ENCODE measurements at regions not wholly inside any gene's neighbourhood (a gene's known extent, or its start where the extent isn't known, plus 50 kb on each side); places are given as distances from the start of the nearest gene placed in this dataset.

- H3K4me1 ChIP-seq: no peaks in the 10 kb centered on the region
- H3K9ac ChIP-seq (ENCODE audit: low read depth in 2 of 2, low read length in 2 of 2): no peak overlapping the region
- no peaks in the 10 kb centered on the region for H3K36me3 ChIP-seq
- no peak for TF ChIP-seq CTCF (IDR thresholded peaks at IDR 0.05)
- H3K9me3 ChIP-seq: no peaks in the 10 kb centered on the region
- intact Hi-C loops (cut with DNase I): no loop called here
- no peak for DNase-seq
- H3K27me3 ChIP-seq: no peaks in the 10 kb centered on the region
- H3K4me3 ChIP-seq: no peak overlapping the region
- H3K27ac ChIP-seq: no peak overlapping the region
Observed at GRCh38 chr18:79606621-79607331, 72.8 kb upstream of the CTDP1 start.

- no peak for DNase-seq
- no peaks in the 10 kb centered on the region for H3K27me3 ChIP-seq
- no peak for TF ChIP-seq CTCF (IDR thresholded peaks at IDR 0.05)
- no peaks in the 10 kb centered on the region for H3K36me3 ChIP-seq
- H3K27ac ChIP-seq: no peak overlapping the region
- H3K9me3 ChIP-seq: no peaks in the 10 kb centered on the region
- H3K4me3 ChIP-seq: no peak overlapping the region
- H3K4me1 ChIP-seq: no peaks in the 10 kb centered on the region
- H3K9ac ChIP-seq (ENCODE audit: low read depth in 2 of 2, low read length in 2 of 2): no peak overlapping the region
- intact Hi-C loops (cut with DNase I): no loop called here
Observed at GRCh38 chr18:79607361-79607952, 72.1 kb upstream of the CTDP1 start.

GRCh38 chr18:79608069-79608468 is 71.5 kb upstream of the CTDP1 start:
- no peak overlapping the region for H3K9ac ChIP-seq (ENCODE audit: low read depth in 2 of 2, low read length in 2 of 2)
- no peak overlapping the region for H3K4me3 ChIP-seq
- no peaks in the 10 kb centered on the region for H3K27me3 ChIP-seq
- no peak for TF ChIP-seq CTCF (IDR thresholded peaks at IDR 0.05)
- intact Hi-C loops (cut with DNase I): no loop called here
- DNase-seq: no peak
- no peak overlapping the region for H3K27ac ChIP-seq
- H3K9me3 ChIP-seq: no peaks in the 10 kb centered on the region
- H3K36me3 ChIP-seq: no peaks in the 10 kb centered on the region
- no peaks in the 10 kb centered on the region for H3K4me1 ChIP-seq

GRCh38 chr18:79608535-79608934 is 71.1 kb upstream of the CTDP1 start:
- no peaks in the 10 kb centered on the region for H3K27me3 ChIP-seq
- no peak for DNase-seq

GRCh38 chr18:79608999-79609461 is 70.6 kb upstream of the CTDP1 start:
- no peaks in the 10 kb centered on the region for H3K4me1 ChIP-seq
- TF ChIP-seq CTCF (IDR thresholded peaks at IDR 0.05): no peak
- DNase-seq: no peak
- H3K9me3 ChIP-seq: no peaks in the 10 kb centered on the region
- no peak overlapping the region for H3K9ac ChIP-seq (ENCODE audit: low read depth in 2 of 2, low read length in 2 of 2)
- H3K27me3 ChIP-seq: no peaks in the 10 kb centered on the region
- H3K4me3 ChIP-seq: no peak overlapping the region
- H3K27ac ChIP-seq: no peak overlapping the region
- intact Hi-C loops (cut with DNase I): no loop called here
- no peaks in the 10 kb centered on the region for H3K36me3 ChIP-seq

More at GRCh38 chr18:79608535-79608934, 71.1 kb upstream of the CTDP1 start:
- H3K4me3 ChIP-seq: no peak overlapping the region
- no peak overlapping the region for H3K27ac ChIP-seq
- no peaks in the 10 kb centered on the region for H3K9me3 ChIP-seq
- H3K9ac ChIP-seq (ENCODE audit: low read depth in 2 of 2, low read length in 2 of 2): no peak overlapping the region
- TF ChIP-seq CTCF (IDR thresholded peaks at IDR 0.05): no peak
- H3K4me1 ChIP-seq: no peaks in the 10 kb centered on the region
- H3K36me3 ChIP-seq: no peaks in the 10 kb centered on the region
- intact Hi-C loops (cut with DNase I): no loop called here

All from colonic mucosa (tissue), 4 donors.